GM21367 (cell line): ENCODE measurements at regions not wholly inside any gene's neighbourhood (a gene's known extent, or its start where the extent isn't known, plus 50 kb on each side); places are given as distances from the start of the nearest gene placed in this dataset.
"Not testable (repeated sequence)": the region's sequence is repeated elsewhere in the genome, so short reads cannot be mapped to it uniquely, and the experiment has no call there.

Experiments
- ATAC-seq: cut with Tn5 transposase; IDR thresholded peaks from one replicate; pipeline ENCODE4 v1.9.1; 2021; ENCODE audit not compliant: unreplicated experiment

GRCh38 chr15:21024235-21024987 is 158.3 kb upstream of the POTEB2 start:
- ATAC-seq: not testable (repeated sequence)

GRCh38 chr15:21018176-21018575 is 152.1 kb upstream of the POTEB2 start:
- not testable (repeated sequence) for ATAC-seq

GRCh38 chr15:21017326-21017725 is 151.2 kb upstream of the POTEB2 start:
- not testable (repeated sequence) for ATAC-seq

- not testable (repeated sequence) for ATAC-seq
Observed at GRCh38 chr15:21016589-21016988, 150.5 kb upstream of the POTEB2 start.

GRCh38 chr15:21015171-21015570 is 149.1 kb upstream of the POTEB2 start:
- not testable (repeated sequence) for ATAC-seq

GRCh38 chr15:21013308-21013707 is 147.2 kb upstream of the POTEB2 start:
- ATAC-seq: not testable (repeated sequence)

- ATAC-seq: not testable (repeated sequence)
Observed at GRCh38 chr15:21009651-21010050, 143.5 kb upstream of the POTEB2 start.

GRCh38 chr15:21003459-21003858 is 137.3 kb upstream of the POTEB2 start:
- ATAC-seq: not testable (repeated sequence)

GRCh38 chr15:21001950-21002349 is 135.8 kb upstream of the POTEB2 start:
- ATAC-seq: not testable (repeated sequence)

GRCh38 chr15:20991691-20992090 is 125.6 kb upstream of the POTEB2 start:
- not testable (repeated sequence) for ATAC-seq

GRCh38 chr15:20991253-20991652 is 125.1 kb upstream of the POTEB2 start:
- not testable (repeated sequence) for ATAC-seq

GRCh38 chr15:20986775-20987174 is 120.7 kb upstream of the POTEB2 start:
- ATAC-seq: not testable (repeated sequence)

- peak; percentile 55 for ATAC-seq
Observed at GRCh38 chr15:20978057-20978456, 111.9 kb upstream of the POTEB2 start.

- ATAC-seq: not testable (repeated sequence)
Observed at GRCh38 chr15:20972762-20973161, 106.6 kb upstream of the POTEB2 start.

GRCh38 chr15:20959299-20959698 is 93.2 kb upstream of the POTEB2 start:
- not testable (repeated sequence) for ATAC-seq

GRCh38 chr15:20929322-20929721 is 63.2 kb upstream of the POTEB2 start:
- ATAC-seq: not testable (repeated sequence)
